Caco-2 (cell line): ENCODE measurements at regions not wholly inside any gene's neighbourhood (a gene's known extent, or its start where the extent isn't known, plus 50 kb on each side); places are given as distances from the start of the nearest gene placed in this dataset.

ENCODE experiments used
- BruUV-seq: library from RNA; stranded (reverse); fragments of 400-500 nt; replicated peaks from 2 replicates; lab custom pipeline; 2021; lab: Mats Ljungman, UMichigan
- CTCF ChIA-PET: fragments of 300-600 bp; sonication (Branson Sonifier 250); formaldehyde crosslinking; loops from one replicate; lab custom pipeline; 2022; ENCODE audit warnings: antibody characterized with exemption; lab: Charles Lee
- POLR2A ChIA-PET: fragments of 300-600 bp; sonication (Branson Sonifier 250); formaldehyde crosslinking; loops from one replicate; lab custom pipeline; 2022; ENCODE audit warnings: antibody characterized with exemption; lab: Charles Lee
- DNase-seq, 2 experiments: peaks; one replicate each; pipeline versions ENCODE4 v3.0.0 to v3.0.0-alpha.2; 2020 to 2022
- H3K27me3 ChIP-seq: replicated peaks from 2 replicates; pipeline ENCODE4 v1.6.0; 2011; ENCODE audit warnings: low read length; ENCODE audit not compliant: control insufficient read depth, insufficient read depth
- H3K36me3 ChIP-seq: 2 replicates; pipeline ENCODE4 v1.5.1; 2011; ENCODE audit warnings: low read length; ENCODE audit not compliant: control insufficient read depth, insufficient read depth
- H3K4me1 ChIP-seq: fragments of 250-450 bp; sonication (Bioruptor Pico); 2 replicates; pipeline ENCODE4 v1.5.1; 2020; ENCODE audit warnings: mild to moderate bottlenecking
- H3K4me3 ChIP-seq: 2 replicates; pipeline ENCODE4 v1.5.1; 2011; ENCODE audit warnings: low read depth, mild to moderate bottlenecking, control low read depth, low read length
- H3K9me3 ChIP-seq: fragments of 250-450 bp; sonication (Bioruptor Pico); 2 replicates; pipeline ENCODE4 v1.5.1; 2020; ENCODE audit warnings: mild to moderate bottlenecking, moderate library complexity
- H3K27ac Mint-ChIP-seq: one replicate; pipeline ENCODE4 v1.8.0; 2022; ENCODE audit warnings: mixed read lengths; ENCODE audit not compliant: unreplicated experiment
- H3K27me3 Mint-ChIP-seq: one replicate; pipeline ENCODE4 v1.8.0; 2022; ENCODE audit warnings: mixed read lengths; ENCODE audit not compliant: insufficient read depth, unreplicated experiment
- H3K36me3 Mint-ChIP-seq: one replicate; pipeline ENCODE4 v1.8.0; 2022; ENCODE audit warnings: mild to moderate bottlenecking, mixed read lengths; ENCODE audit not compliant: insufficient read depth, unreplicated experiment
- H3K4me1 Mint-ChIP-seq: one replicate; pipeline ENCODE4 v1.8.0; 2022; ENCODE audit warnings: low read depth, mixed read lengths; ENCODE audit not compliant: unreplicated experiment
- H3K4me3 Mint-ChIP-seq: one replicate; pipeline ENCODE4 v1.8.0; 2022; ENCODE audit warnings: mild to moderate bottlenecking, moderate library complexity, mixed read lengths; ENCODE audit not compliant: unreplicated experiment
- H3K9me3 Mint-ChIP-seq: one replicate; pipeline ENCODE4 v1.8.0; 2022; ENCODE audit warnings: mixed read lengths; ENCODE audit not compliant: unreplicated experiment
- intact Hi-C: fragments of 100-400 bp; cut with micrococcal nuclease; formaldehyde crosslinking; loops from one replicate; pipeline ENCODE4 v1.10.0; 2022; ENCODE audit not compliant: unreplicated experiment
- TF ChIP-seq, protein P1 (sequence below), 2 experiments: fragments of 200-600 bp in 1 of 2; IDR thresholded peaks; 1 replicate in 1 of 2; 2 replicates in 1 of 2; pipeline versions ENCODE4 v1.5.1 to v1.8.0; 2011 to 2022; ENCODE audit warnings: antibody characterized with exemption in 1 of 2, control low read depth in 1 of 2, inconsistent platforms in 1 of 2, low read depth in 1 of 2, low read length in 1 of 2, mild to moderate bottlenecking in 1 of 2, moderate library complexity in 1 of 2; ENCODE audit not compliant: insufficient read depth in 1 of 2, severe bottlenecking in 1 of 2, unreplicated experiment in 1 of 2

DNA sequence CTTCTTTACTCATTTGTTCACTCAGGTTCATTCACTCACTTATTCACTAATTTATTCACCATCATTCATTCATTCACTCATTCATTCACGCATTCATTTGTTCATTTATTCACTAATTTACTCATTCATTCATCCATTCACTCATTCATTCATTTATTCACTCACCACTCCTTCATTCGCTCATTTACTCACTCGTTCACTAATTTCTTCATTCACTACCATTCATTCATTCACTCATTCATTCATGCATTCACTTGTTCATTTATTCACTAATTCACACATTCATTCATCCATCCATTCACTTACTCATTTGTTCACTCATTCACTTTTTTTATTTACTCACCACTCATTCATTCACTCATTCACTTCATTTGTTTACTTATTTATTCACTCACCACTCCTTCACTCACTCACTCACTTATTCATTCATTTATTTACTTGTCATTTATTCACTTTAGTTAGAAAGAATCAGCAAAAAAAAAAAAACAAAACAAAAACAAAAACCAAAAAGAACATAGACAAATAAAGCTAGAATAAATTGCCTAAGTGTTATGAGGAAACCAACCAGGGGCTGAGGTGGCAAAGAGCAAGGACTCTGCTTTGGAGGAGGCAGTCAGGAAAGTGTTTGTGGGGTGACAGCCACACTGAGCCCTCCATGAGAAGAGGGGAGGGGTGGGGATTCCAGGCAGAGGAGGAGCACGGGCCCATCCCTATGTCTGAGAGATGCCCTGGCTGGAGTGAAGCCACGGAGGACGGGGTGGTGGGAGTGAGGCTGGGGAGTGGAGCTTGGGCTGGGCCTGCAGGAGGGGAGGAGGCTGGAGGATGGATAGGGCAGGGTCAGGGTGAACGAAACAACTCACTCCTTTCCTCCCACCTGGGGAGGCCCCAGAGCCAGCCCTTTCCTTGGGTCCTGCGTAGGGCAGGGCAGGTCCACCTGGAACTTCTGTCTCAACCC lies 129.2 kb upstream of the WNT4 start:
- no peaks in the 10 kb centered on the region for H3K9me3 ChIP-seq
- H3K9me3 Mint-ChIP-seq = no peaks in the 10 kb centered on the region
- no peak overlapping the region for H3K27ac Mint-ChIP-seq
- BruUV-seq = no TSS peak
- TF ChIP-seq, protein P1, sequence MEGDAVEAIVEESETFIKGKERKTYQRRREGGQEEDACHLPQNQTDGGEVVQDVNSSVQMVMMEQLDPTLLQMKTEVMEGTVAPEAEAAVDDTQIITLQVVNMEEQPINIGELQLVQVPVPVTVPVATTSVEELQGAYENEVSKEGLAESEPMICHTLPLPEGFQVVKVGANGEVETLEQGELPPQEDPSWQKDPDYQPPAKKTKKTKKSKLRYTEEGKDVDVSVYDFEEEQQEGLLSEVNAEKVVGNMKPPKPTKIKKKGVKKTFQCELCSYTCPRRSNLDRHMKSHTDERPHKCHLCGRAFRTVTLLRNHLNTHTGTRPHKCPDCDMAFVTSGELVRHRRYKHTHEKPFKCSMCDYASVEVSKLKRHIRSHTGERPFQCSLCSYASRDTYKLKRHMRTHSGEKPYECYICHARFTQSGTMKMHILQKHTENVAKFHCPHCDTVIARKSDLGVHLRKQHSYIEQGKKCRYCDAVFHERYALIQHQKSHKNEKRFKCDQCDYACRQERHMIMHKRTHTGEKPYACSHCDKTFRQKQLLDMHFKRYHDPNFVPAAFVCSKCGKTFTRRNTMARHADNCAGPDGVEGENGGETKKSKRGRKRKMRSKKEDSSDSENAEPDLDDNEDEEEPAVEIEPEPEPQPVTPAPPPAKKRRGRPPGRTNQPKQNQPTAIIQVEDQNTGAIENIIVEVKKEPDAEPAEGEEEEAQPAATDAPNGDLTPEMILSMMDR (IDR thresholded peaks at IDR 0.05; ENCODE audit: insufficient read depth in 1 of 2, low read depth in 1 of 2, low read length in 1 of 2, severe bottlenecking in 1 of 2, unreplicated experiment in 1 of 2) = no peak
- intact Hi-C loops = no loop called here
- DNase-seq = no peak
- CTCF ChIA-PET = no interaction called here
- H3K27me3 ChIP-seq = no peaks in the 10 kb centered on the region
- H3K36me3 Mint-ChIP-seq = no peaks in the 10 kb centered on the region
- POLR2A ChIA-PET = no interaction called here
- H3K4me3 Mint-ChIP-seq = no peak overlapping the region
- H3K36me3 ChIP-seq = no peaks in the 10 kb centered on the region
- H3K4me1 Mint-ChIP-seq = peaks cover 13% of the 10 kb centered on the region
- H3K27me3 Mint-ChIP-seq = no peaks in the 10 kb centered on the region
- peaks cover 15% of the 10 kb centered on the region for H3K4me1 ChIP-seq
- no peak overlapping the region for H3K4me3 ChIP-seq

GRCh38 chr1:22273686-22274681 lies 131.1 kb upstream of the WNT4 start:
- Histone ChIP-seq H3K36me3 (no peaks in the 10 kb centered on the region), H3K4me3 (no peak overlapping the region), H3K9me3 (no peaks in the 10 kb centered on the region), H3K27me3 (no peaks in the 10 kb centered on the region), H3K4me1 (peaks cover 15% of the 10 kb centered on the region)
- no peak overlapping the region for H3K4me3 Mint-ChIP-seq
- intact Hi-C loops = no loop called here
- TF ChIP-seq, protein P1 (IDR thresholded peaks at IDR 0.05; ENCODE audit: insufficient read depth in 1 of 2, low read depth in 1 of 2, low read length in 1 of 2, severe bottlenecking in 1 of 2, unreplicated experiment in 1 of 2) = no peak
- ChIA-PET POLR2A (no interaction called here), CTCF (interaction anchor here (0.5 to 1.2 kb wide), 2 partner anchors 31 to 131 kb away, joined by 3 read pairs; partner anchors contain the start of gene WNT4)
- H3K27ac Mint-ChIP-seq = no peak overlapping the region
- no peaks in the 10 kb centered on the region for H3K36me3 Mint-ChIP-seq
- H3K27me3 Mint-ChIP-seq = no peaks in the 10 kb centered on the region
- H3K9me3 Mint-ChIP-seq = peaks cover 3% of the 10 kb centered on the region
- H3K4me1 Mint-ChIP-seq = peaks cover 13% of the 10 kb centered on the region
- DNase-seq = no peak
- BruUV-seq = no TSS peak

DNA sequence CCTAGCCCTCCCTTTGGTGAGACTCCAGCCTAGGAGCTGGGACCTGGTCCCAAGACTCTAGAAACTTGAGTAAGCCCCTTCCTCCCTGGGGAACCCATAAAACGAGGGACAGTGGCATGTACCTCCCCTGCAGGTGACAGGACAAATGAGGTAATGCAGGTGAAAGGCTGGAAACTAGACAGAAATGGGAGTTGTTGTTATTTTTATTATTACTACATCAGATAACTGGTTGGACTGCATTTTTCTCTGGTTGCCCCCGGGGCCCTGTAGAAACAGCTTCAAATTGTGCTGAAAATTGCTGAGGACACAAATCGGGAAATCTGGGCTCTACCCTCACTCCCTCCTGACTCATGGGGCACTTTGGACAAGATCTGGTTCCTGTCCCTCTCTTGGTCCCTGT lies 132.3 kb upstream of the WNT4 start:
- no peak overlapping the region for H3K4me3 Mint-ChIP-seq
- H3K9me3 ChIP-seq = no peaks in the 10 kb centered on the region
- TF ChIP-seq, protein P1 (IDR thresholded peaks at IDR 0.05; ENCODE audit: insufficient read depth in 1 of 2, low read depth in 1 of 2, low read length in 1 of 2, severe bottlenecking in 1 of 2, unreplicated experiment in 1 of 2) = peak in 1 of 2 experiments; percentile 23
- H3K4me3 ChIP-seq = no peak overlapping the region
- H3K27ac Mint-ChIP-seq = no peak overlapping the region
- CTCF ChIA-PET = interaction anchor here (1.0 to 1.4 kb wide), 4 partner anchors 11 to 169 kb away, joined by 3 to 5 read pairs (median 4); partner anchors contain the start of gene WNT4
- H3K4me1 ChIP-seq = peaks cover 15% of the 10 kb centered on the region
- H3K36me3 Mint-ChIP-seq = no peaks in the 10 kb centered on the region
- H3K4me1 Mint-ChIP-seq = peaks cover 13% of the 10 kb centered on the region
- peak in 1 of 2 experiments; percentile 46 for DNase-seq
- peaks cover 15% of the 10 kb centered on the region for H3K9me3 Mint-ChIP-seq
- POLR2A ChIA-PET = no interaction called here
- H3K36me3 ChIP-seq = no peaks in the 10 kb centered on the region
- no peaks in the 10 kb centered on the region for H3K27me3 ChIP-seq
- intact Hi-C loops = loop anchor here (5.0 kb wide), 3 partner anchors 48 to 143 kb away; no protein-coding TSS in a partner anchor
- no peaks in the 10 kb centered on the region for H3K27me3 Mint-ChIP-seq
- BruUV-seq = no TSS peak
